GM12801 (cell line): ENCODE measurements at regions not wholly inside any gene's neighbourhood (a gene's known extent, or its start where the extent isn't known, plus 50 kb on each side); places are given as distances from the start of the nearest gene placed in this dataset.

Experiments used
- CTCF ChIP-seq: IDR thresholded peaks from one replicate; pipeline ENCODE4 v1.5.1; 2011; ENCODE audit warnings: control low read depth; ENCODE audit not compliant: insufficient read length; ENCODE audit errors: extremely low read depth

- no peak for TF ChIP-seq CTCF
These were observed 76.9 kb upstream of the KLF3 start for GRCh38 chr4:38587106-38587505.

- no peak for TF ChIP-seq CTCF
These were observed 74.0 kb upstream of the KLF3 start for GRCh38 chr4:38590046-38590445.

- no peak for TF ChIP-seq CTCF
These were observed 72.2 kb upstream of the KLF3 start for GRCh38 chr4:38591617-38592337.

- no peak for TF ChIP-seq CTCF
These were observed 65.5 kb upstream of the KLF3 start for GRCh38 chr4:38598489-38598888.

GRCh38 chr4:38600575-38600974, 63.4 kb upstream of the KLF3 start:
- TF ChIP-seq CTCF: no peak

GRCh38 chr4:38601244-38601915, 62.6 kb upstream of the KLF3 start:
- TF ChIP-seq CTCF: no peak

GRCh38 chr4:38601916-38602291, 62.1 kb upstream of the KLF3 start:
- TF ChIP-seq CTCF: no peak
